HG02642 (cell line): ENCODE measurements at regions not wholly inside any gene's neighbourhood (a gene's known extent, or its start where the extent isn't known, plus 50 kb on each side); places are given as distances from the start of the nearest gene placed in this dataset.

Experiments
- ATAC-seq: cut with Tn5 transposase; IDR thresholded peaks from one replicate; pipeline ENCODE4 v1.9.1; 2021; ENCODE audit warnings: mild to moderate bottlenecking; ENCODE audit not compliant: unreplicated experiment, poor library complexity

DNA sequence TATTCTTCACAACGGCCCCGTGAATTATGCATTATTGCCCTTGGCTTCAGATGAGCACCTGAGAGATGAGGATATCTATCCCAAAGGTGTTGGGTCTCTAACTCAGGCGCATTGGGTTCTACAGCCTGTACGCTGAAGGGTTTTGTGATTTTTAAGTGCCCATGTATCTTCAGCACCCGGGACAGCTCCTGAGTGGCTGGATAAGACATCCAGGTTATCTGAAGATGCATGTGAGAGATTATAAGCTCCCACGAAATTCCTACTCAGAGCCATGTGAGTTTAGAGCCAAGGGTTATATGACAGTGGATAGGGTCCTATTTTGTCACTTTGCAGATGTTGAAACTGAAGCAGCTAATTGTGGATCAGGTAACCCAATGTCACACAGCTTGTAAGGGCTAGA is 612.3 kb upstream of the EEF2KMT start:
- no peak for ATAC-seq

DNA sequence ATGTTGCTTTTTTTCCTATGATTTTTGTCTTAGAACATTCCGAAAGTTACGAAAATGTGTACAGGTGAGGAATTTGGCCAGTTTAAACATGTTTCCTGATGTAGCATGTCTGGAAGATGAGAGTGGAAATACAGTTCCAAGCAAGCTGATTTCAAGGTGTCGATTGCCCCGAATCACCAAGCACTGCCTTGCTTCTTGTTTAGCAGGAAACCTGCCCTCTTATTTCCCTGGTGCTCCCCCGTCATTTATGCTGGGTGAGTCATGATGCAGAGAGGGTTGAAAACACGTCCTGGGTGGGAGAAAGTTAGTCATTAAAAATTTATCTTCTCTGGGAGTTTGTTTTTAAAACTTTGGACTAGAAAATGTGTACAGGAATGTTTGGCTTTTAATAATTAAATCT is 608.6 kb upstream of the EEF2KMT start:
- no peak for ATAC-seq

DNA sequence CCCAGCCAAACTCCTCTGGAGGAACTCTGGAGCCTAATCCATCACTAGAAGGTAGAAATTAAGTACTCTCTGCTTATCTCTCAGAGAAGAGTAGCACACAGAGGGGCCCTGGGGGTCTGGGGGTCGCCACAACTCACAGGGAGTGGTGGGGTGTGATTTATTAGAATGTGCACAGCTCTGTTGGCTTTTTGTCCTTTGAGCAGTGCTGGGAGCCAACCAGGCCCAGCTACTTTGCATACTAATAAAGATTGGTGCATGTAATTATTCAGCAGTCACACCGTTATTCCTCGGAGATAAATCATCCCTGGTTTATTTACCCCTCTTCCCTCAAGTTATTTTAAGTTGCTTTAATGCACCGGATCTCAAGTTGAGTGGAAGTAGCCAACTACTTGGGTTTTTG is 606.7 kb upstream of the EEF2KMT start:
- no peak for ATAC-seq

- no peak for ATAC-seq
Measured at GRCh38 chr16:5693426-5693825, 595.8 kb upstream of the EEF2KMT start.

DNA sequence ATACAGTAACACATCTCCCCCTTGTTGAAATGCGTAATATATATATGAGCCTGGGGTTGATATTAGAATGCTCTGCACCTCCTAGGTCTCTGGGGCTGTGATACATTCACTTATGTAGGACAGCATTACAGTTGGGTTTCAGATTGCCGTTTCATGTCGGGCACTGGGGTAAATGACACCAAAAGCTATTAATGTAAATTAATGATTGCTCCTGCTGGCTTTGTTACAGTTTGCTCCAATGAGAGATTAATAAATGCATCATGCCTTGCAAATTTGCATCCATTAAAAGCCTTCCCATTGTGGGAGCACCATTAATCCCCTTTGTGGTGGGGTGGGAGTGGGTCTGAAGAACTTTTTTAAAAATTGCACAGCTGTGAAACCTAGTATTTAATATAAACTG is 584.4 kb upstream of the EEF2KMT start:
- no peak for ATAC-seq

GRCh38 chr16:5678371-5678770 is 580.8 kb upstream of the EEF2KMT start:
- ATAC-seq = no peak

DNA sequence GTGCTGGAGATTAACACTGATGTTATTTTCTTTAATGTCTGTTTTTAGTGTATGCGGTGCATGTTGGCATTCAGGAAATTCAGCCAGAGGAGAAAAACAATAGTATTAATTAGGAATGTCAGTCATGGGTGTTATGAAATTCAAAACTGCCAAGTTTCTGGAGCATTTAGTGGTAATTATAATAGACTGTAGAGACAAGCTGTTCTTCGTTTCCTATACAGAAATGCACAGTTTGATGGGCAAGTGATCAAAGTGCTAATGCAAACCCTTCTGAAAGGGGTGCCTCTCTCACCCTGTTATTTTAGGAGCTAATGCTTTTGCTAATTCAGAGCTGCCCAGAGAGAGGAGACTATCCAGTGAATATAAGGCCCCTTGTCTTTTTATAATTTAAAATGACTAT is 573.8 kb upstream of the EEF2KMT start:
- ATAC-seq = no peak

DNA sequence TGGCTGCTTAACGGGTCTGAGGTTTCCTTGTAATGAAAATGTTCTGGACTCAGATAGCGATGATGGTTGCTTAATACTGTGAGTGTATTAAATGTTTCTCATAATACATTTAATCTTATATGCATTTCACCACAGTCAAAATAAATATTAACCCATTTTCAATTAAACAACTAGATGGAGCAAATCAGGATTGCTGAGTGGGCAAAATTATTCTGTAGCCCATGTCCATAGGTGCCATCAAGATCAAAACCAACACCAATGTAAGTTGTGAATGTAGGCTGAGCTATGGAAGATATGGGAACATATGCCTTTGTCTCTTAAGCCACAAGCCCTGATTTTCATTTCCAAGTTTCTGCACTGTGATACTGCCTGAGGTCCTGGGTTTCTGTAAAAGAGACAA is 572.6 kb upstream of the EEF2KMT start:
- ATAC-seq = no peak

GRCh38 chr16:5668553-5668952 is 571.0 kb upstream of the EEF2KMT start:
- ATAC-seq = no peak

- no peak for ATAC-seq
Measured at GRCh38 chr16:5665834-5666233, 568.2 kb upstream of the EEF2KMT start.

DNA sequence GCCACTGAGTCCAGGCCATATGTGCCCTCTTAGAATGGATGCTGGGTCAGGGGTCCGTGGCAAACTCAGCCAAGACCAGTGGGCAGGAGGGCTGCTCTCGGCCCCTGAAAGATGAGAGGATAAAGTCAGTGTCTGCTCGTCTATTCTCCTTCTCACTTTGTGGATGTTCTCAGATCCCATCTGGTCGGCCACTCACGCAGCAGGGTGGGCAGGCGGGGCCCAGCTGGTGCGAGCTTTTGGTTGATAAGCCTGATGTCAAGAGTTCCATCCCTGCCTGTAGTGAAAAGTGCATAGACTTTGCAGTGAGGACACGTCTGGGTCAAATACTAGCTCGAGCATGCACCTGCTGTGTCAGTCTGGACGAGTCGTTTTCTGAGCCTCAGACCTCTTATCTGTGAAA is 556.2 kb upstream of the EEF2KMT start:
- ATAC-seq = no peak

DNA sequence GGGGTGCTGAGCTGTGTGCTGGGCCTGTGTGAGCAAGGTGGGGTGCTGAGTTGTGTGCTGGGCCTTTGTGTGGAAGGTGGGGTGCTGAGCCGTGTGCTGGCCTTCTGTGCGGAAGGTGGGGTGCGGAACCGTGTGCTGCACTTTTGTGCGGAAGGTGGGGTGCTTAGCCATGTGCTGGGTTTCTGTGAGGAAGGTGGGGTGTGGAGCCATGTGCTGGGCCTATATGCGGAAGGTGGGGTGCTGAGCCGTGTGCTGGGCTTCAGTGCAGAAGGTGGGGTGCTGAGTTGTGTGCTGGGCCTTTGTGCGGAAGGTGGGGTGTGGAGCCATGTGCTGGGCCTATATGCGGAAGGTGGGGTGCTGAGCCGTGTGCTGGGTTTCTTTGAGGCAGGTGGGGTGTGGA is 555.4 kb upstream of the EEF2KMT start:
- no peak for ATAC-seq

DNA sequence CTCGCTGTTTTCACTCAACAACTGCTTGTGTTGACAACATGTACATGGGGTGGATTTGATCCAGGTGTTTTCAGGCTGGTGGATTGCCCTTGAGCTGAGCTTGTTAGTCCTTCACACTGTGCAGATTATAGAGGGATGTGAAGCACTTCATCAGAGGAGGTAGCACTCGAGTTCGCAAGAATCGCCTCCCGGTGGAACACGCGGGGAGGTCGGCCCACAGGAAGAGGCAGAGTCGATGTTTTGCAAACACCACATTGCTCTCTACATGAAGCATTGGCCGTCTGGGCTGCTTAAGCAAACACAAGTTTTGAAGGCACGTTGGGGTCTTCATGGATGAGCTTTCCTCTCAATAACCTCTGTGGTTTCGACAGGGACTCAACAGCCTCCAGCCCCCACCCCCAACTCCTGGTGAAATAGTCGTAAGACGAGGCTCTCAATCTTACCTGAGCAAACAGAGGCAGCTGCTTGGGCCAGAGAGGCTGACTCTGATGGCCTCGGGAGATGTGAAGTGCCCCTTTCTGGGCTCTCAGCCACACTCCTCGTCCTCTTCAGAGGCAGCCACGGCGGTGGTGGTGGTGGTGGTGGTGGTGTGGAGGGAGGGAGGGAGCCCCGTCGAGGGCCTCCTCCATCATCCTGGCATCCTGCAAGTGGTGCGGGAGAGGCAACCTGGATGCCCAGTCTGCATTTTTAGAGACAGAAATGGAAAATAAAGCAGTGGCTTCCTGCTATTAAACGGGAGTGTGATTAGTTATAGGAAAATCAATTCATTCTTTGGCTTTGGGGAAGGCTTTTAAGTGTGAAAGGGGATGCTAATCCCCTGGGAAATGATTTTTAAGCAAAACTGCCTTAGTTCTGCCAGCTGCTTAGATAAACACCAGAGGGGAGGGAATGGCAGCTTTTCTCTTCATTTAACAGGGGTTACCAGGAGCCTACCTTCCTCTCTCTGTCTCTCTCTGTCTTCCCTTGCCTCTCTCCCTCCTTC is 552.5 kb upstream of the EEF2KMT start:
- no peak for ATAC-seq

DNA sequence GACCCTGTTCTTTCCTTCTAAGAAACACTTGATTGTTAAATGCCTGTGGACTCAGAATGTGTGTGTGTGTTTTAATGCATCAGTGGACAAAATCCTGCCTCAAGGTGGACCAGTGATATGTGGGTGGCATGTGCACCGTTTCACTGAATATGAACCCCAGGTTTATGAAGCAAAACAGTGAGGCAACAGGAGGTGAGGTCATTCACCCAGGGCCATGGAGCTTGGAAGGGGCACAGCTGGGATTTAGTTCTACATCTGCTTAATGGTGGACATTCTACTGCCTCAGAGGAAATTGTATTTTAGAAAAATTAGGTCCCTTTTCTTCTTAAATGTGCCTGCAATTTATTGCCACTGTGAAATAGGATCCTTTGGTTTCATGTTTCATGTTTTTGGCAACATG is 549.5 kb upstream of the EEF2KMT start:
- no peak for ATAC-seq

- ATAC-seq = no peak
Measured at GRCh38 chr16:5643855-5644531, 546.4 kb upstream of the EEF2KMT start.

DNA sequence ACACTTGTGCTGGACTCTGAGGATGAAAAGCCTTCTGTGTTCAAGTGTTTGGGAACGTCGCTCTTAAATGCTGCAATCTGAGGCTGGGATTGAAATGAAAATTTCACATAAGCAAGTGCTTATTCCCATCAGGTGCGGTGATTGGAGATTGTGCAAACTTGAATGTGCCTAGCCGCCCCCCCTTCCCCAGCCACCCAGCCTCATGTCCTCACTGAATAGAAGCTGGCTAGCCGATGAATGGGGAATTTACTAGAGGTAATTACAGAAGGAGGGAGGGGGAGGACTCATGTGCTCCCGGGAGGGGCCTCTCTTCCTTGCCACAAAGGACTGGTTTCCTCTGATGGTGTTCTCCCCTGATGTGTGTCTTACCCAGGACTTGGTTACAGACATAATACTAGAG is 544.8 kb upstream of the EEF2KMT start:
- ATAC-seq = no peak

DNA sequence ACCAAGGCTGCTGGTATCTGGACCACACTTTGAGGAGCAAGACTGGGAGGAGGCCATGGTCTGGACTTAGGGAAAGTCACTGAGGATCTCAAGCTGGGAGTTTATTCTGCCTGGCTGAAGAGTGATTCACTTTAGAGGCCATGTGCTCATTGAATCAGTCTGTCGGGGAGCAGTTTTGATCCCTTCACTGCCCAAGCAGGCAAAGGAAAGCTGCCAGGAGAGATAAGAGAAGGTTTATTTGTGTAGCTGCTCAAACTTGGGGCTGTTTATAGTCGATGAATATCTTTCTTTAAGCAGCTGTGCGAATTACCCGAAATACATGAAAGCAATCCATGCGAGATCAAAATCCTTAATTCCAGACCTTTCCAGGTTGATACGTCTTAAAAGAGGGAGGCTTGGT is 544.4 kb upstream of the EEF2KMT start:
- no peak for ATAC-seq

- no peak for ATAC-seq
Measured at GRCh38 chr16:5640883-5641282, 543.3 kb upstream of the EEF2KMT start.

DNA sequence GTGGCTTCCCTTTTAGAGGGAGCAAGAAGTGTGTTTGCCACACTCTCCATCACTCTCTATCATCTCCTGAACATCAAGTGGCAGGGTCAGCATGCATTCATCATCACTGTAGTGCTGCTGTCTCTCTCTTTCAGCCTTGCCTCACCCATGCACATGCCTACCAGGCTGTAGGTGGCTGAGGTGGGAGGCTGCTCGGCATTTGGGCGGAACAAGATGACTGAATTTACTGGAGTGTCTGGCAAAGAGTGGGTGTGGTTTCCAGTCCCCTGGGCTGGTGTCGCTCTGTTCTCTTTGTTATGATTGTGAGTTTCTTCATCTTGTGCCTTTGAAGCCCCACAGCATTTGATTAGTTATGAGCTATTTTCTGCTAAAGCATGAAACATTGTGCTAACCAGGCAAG is 541.9 kb upstream of the EEF2KMT start:
- no peak for ATAC-seq

GRCh38 chr16:5635331-5635730 is 537.7 kb upstream of the EEF2KMT start:
- no peak for ATAC-seq

GRCh38 chr16:5634666-5635180 is 537.1 kb upstream of the EEF2KMT start:
- ATAC-seq = no peak
